H1 (cell line): ENCODE measurements at regions not wholly inside any gene's neighbourhood (a gene's known extent, or its start where the extent isn't known, plus 50 kb on each side); places are given as distances from the start of the nearest gene placed in this dataset.

Source experiments
- CTCF ChIA-PET: fragments of 300-600 bp; sonication (Branson Sonifier 250); formaldehyde crosslinking; loops from one replicate; lab custom pipeline; 2021; ENCODE audit not compliant: partially characterized antibody; lab: Charles Lee
- POLR2A ChIA-PET: fragments of 300-600 bp; sonication (Branson Sonifier 250); formaldehyde crosslinking; loops from one replicate; lab custom pipeline; 2021; ENCODE audit warnings: inconsistent platforms; ENCODE audit not compliant: partially characterized antibody; lab: Charles Lee
- DNase-seq, 2 experiments: peaks; one replicate each; pipeline versions ENCODE4 v3.0.0 to v3.0.0-alpha.2; 2010 to 2022; ENCODE audit warnings: low spot score in 2 of 2, low read depth in 1 of 2, mixed read lengths in 1 of 2
- FAIRE-seq: peaks from 2 replicates; lab custom pipeline; 2011; peaks lifted over from hg19 to GRCh38; lab: Jason Lieb, UNC
- H2AFZ ChIP-seq: 2 replicates; pipeline ENCODE4 v1.8.1; 2012; ENCODE audit warnings: low read length, inconsistent platforms
- H2AK5ac ChIP-seq: 2 replicates; pipeline ENCODE4 v1.6.1; 2013; ENCODE audit warnings: low read depth, low read length
- H2BK120ac ChIP-seq: replicated peaks from 2 replicates; pipeline ENCODE3; 2013; ENCODE audit warnings: low read depth, low read length, inconsistent platforms
- H2BK12ac ChIP-seq: 2 replicates; pipeline ENCODE4 v1.6.1; 2013; ENCODE audit warnings: low read depth, low read length
- H2BK15ac ChIP-seq: 2 replicates; pipeline ENCODE4 v1.6.1; 2013; ENCODE audit warnings: low read length
- H2BK20ac ChIP-seq: 2 replicates; pipeline ENCODE4 v1.6.1; 2013; ENCODE audit warnings: low read length
- H2BK5ac ChIP-seq: 2 replicates; pipeline ENCODE4 v1.6.1; 2013; ENCODE audit warnings: low read depth, low read length
- H3K14ac ChIP-seq: 2 replicates; pipeline ENCODE4 v1.6.1; 2013; ENCODE audit warnings: inconsistent platforms; ENCODE audit not compliant: insufficient read length
- H3K18ac ChIP-seq: 2 replicates; pipeline ENCODE4 v1.6.1; 2013; ENCODE audit warnings: low read length; ENCODE audit errors: extremely low read depth
- H3K23ac ChIP-seq: 2 replicates; pipeline ENCODE4 v1.6.1; 2013; ENCODE audit warnings: inconsistent platforms; ENCODE audit not compliant: insufficient read length
- H3K23me2 ChIP-seq: 2 replicates; pipeline ENCODE4 v1.6.1; 2013; ENCODE audit warnings: low read depth, low read length
- H3K27ac ChIP-seq: 2 replicates; pipeline ENCODE4 v1.6.1; 2011; ENCODE audit warnings: low read depth, low read length, inconsistent platforms
- H3K27me3 ChIP-seq, 4 experiments: replicated peaks in 1 of 4; 1 replicate in 1 of 4; 2 replicates in 3 of 4; pipeline versions ENCODE4 v1.6.1 to v1.8.1; 2011 to 2013; ENCODE audit warnings: low read length in 3 of 4, mild to moderate bottlenecking in 3 of 4, inconsistent platforms in 2 of 4, mixed read lengths in 2 of 4, moderate library complexity in 1 of 4; ENCODE audit not compliant: control insufficient read depth in 3 of 4, insufficient read depth in 3 of 4; ENCODE audit errors: extremely low read depth in 1 of 4
- H3K36me3 ChIP-seq, 4 experiments: 2 replicates each; pipeline versions ENCODE4 v1.6.1 to v1.8.1; 2011 to 2013; ENCODE audit warnings: mild to moderate bottlenecking in 4 of 4, low read length in 3 of 4, moderate library complexity in 2 of 4, control low read depth in 1 of 4, inconsistent platforms in 1 of 4; ENCODE audit not compliant: insufficient read depth in 4 of 4, control insufficient read depth in 2 of 4
- H3K4ac ChIP-seq: replicated peaks from 2 replicates; pipeline ENCODE3; 2013; ENCODE audit warnings: low read length, low read depth, mixed read lengths, inconsistent platforms; ENCODE audit not compliant: insufficient read length
- H3K4me1 ChIP-seq, 4 experiments: replicated peaks in 1 of 4; 1 replicate in 1 of 4; 2 replicates in 3 of 4; pipeline versions ENCODE4 v1.6.1 to v1.8.1; 2011 to 2013; ENCODE audit warnings: low read length in 3 of 4, inconsistent platforms in 2 of 4, mixed read lengths in 1 of 4; ENCODE audit not compliant: insufficient read depth in 4 of 4, control insufficient read depth in 3 of 4
- H3K4me2 ChIP-seq, 2 experiments: 2 replicates each; pipeline versions ENCODE4 v1.6.1 to v1.8.1; 2011 to 2013; ENCODE audit warnings: low read depth in 2 of 2, low read length in 2 of 2, control low read depth in 1 of 2, inconsistent platforms in 1 of 2, mild to moderate bottlenecking in 1 of 2; ENCODE audit not compliant: insufficient read depth in 1 of 2
- H3K4me3 ChIP-seq, 4 experiments: fragments of 200-600, 300-600 bp in 1 of 4; sonication (generic), shearing (Covaris generic), sonication (Bioruptor Twin) in 1 of 4; 2 replicates each; pipeline versions ENCODE4 v1.5.1 to v1.8.1; 2011 to 2016; ENCODE audit warnings: low read length in 4 of 4, low read depth in 3 of 4, control low read depth in 2 of 4, inconsistent platforms in 2 of 4, mild to moderate bottlenecking in 2 of 4, mixed read lengths in 1 of 4, moderate library complexity in 1 of 4; ENCODE audit not compliant: insufficient read depth in 2 of 4; ENCODE audit errors: extremely low read depth in 1 of 4
- H3K56ac ChIP-seq: replicated peaks from 2 replicates; pipeline ENCODE3; 2013; ENCODE audit warnings: low read depth, mild to moderate bottlenecking, mixed read lengths, low read length, inconsistent platforms; ENCODE audit not compliant: insufficient read length
- H3K79me1 ChIP-seq: 2 replicates; pipeline ENCODE4 v1.6.1; 2013; ENCODE audit warnings: low read depth, low read length, control low read depth
- H3K79me2 ChIP-seq, 2 experiments: 2 replicates each; pipeline versions ENCODE4 v1.6.1 to v1.8.1; 2012 to 2013; ENCODE audit warnings: low read length in 2 of 2, mild to moderate bottlenecking in 2 of 2, inconsistent platforms in 1 of 2; ENCODE audit not compliant: insufficient read depth in 2 of 2, control insufficient read depth in 1 of 2
- H3K9ac ChIP-seq, 4 experiments: replicated peaks in 1 of 4; 1 replicate in 1 of 4; 2 replicates in 3 of 4; pipeline versions ENCODE4 v1.6.1 to v1.8.1; 2011 to 2013; ENCODE audit warnings: low read depth in 3 of 4, low read length in 3 of 4, control low read depth in 2 of 4, mild to moderate bottlenecking in 2 of 4, moderate library complexity in 2 of 4, inconsistent platforms in 1 of 4; ENCODE audit errors: extremely low read depth in 1 of 4
- H3K9me3 ChIP-seq, 2 experiments: 2 replicates each; pipeline versions ENCODE4 v1.6.1 to v1.8.1; 2012 to 2013; ENCODE audit warnings: mild to moderate bottlenecking in 2 of 2, moderate library complexity in 2 of 2, control low read depth in 1 of 2, inconsistent platforms in 1 of 2, low read depth in 1 of 2, low read length in 1 of 2, mixed read lengths in 1 of 2; ENCODE audit not compliant: insufficient read depth in 2 of 2
- H4K20me1 ChIP-seq, 2 experiments: replicated peaks in 1 of 2; 2 replicates each; pipeline versions ENCODE3 to v1.8.1; 2011 to 2013; ENCODE audit warnings: inconsistent platforms in 2 of 2, low read length in 2 of 2, mild to moderate bottlenecking in 1 of 2; ENCODE audit not compliant: insufficient read depth in 2 of 2, control insufficient read depth in 1 of 2
- H4K5ac ChIP-seq: 2 replicates; pipeline ENCODE4 v1.6.1; 2013; ENCODE audit warnings: low read length, low read depth, mixed read lengths, inconsistent platforms; ENCODE audit not compliant: insufficient read length
- H4K8ac ChIP-seq: 2 replicates; pipeline ENCODE4 v1.8.0; 2013; ENCODE audit warnings: mild to moderate bottlenecking, moderate library complexity, low read length, inconsistent platforms; ENCODE audit not compliant: insufficient read depth; ENCODE audit errors: extremely low read depth
- H4K91ac ChIP-seq: replicated peaks from 2 replicates; pipeline ENCODE3; 2013; ENCODE audit warnings: low read length, mixed read lengths, inconsistent platforms; ENCODE audit not compliant: insufficient read length
- CBX5 ChIP-seq: fragments of 300-800, 300-1000 bp; sonication (generic); IDR thresholded peaks from 2 replicates; pipeline ENCODE4 v1.7.1; 2016; ENCODE audit warnings: antibody characterized with exemption, low read length, low read depth
- GABPA ChIP-seq: IDR thresholded peaks from 2 replicates; pipeline ENCODE4 v1.6.1; 2011; ENCODE audit warnings: mild to moderate bottlenecking, low read length, moderate library complexity, borderline replicate concordance; ENCODE audit not compliant: insufficient read depth
- KDM1A ChIP-seq: fragments of 200-600, 300-600 bp; sonication (generic); IDR thresholded peaks from 2 replicates; pipeline ENCODE4 v1.7.1; 2016; ENCODE audit warnings: mild to moderate bottlenecking, low read length, borderline replicate concordance
- RFX5 ChIP-seq: IDR thresholded peaks from 2 replicates; pipeline ENCODE4 v1.6.1; 2011; ENCODE audit warnings: low read depth, low read length, improper control_type of control experiment, borderline replicate concordance
- SP1 ChIP-seq: IDR thresholded peaks from 2 replicates; pipeline ENCODE4 v1.6.1; 2011; ENCODE audit warnings: low read depth, low read length
- WGBS, 2 experiments: shearing (Covaris generic) in 1 of 2; methylation state at CpG; one replicate each; pipeline versions ENCODE4 v1.1.6 to v1.1.7; 2013 to 2015; ENCODE audit warnings: low lambda C conversion rate in 2 of 2, mixed read lengths in 2 of 2, inconsistent platforms in 1 of 2, low coverage in 1 of 2, missing lambda C conversion rate in 1 of 2; ENCODE audit not compliant: insufficient replicate concordance in 2 of 2, insufficient coverage in 1 of 2, insufficient read length in 1 of 2; ENCODE audit errors: extremely low coverage in 1 of 2, missing lambda C conversion rate in 1 of 2; 5-methylcytosine and 5-hydroxymethylcytosine counted together
- TF ChIP-seq, protein P1 (sequence below): IDR thresholded peaks from 2 replicates; pipeline ENCODE4 v1.6.1; 2012; ENCODE audit warnings: inconsistent platforms

GRCh38 chr2:41728788-41729338, 319.0 kb upstream of the PKDCC start:
- H2BK15ac ChIP-seq, result no peak overlapping the region
- 74% methylated on average over 5 of the region's 5 CpGs; no CpG with 5 or more reads in 1 of the 2 experiments for WGBS, 2 experiments
- POLR2A ChIA-PET, result no interaction called here
- no peaks in the 10 kb centered on the region for H3K79me1 ChIP-seq
- H3K4me2 ChIP-seq, result no peak overlapping the region
- FAIRE-seq (no peak), DNase-seq (no peak)
- H3K4me1 ChIP-seq, result no peaks in the 10 kb centered on the region
- H3K36me3 ChIP-seq, result no peaks in the 10 kb centered on the region
- no peak overlapping the region for H3K4ac ChIP-seq
- no peak overlapping the region for H2AK5ac ChIP-seq
- H3K4me3 ChIP-seq, result no peak overlapping the region
- H4K20me1 ChIP-seq, result no peaks in the 10 kb centered on the region
- H3K23ac ChIP-seq, result no peak overlapping the region
- H2BK20ac ChIP-seq, result no peak overlapping the region
- no peak overlapping the region for H3K27ac ChIP-seq
- no peaks in the 10 kb centered on the region; the same call in 1 of the 2 replicates for H3K23me2 ChIP-seq
- H3K9me3 ChIP-seq, result no peaks in the 10 kb centered on the region
- H2BK12ac ChIP-seq, result no peak overlapping the region
- no peaks in the 10 kb centered on the region for H3K79me2 ChIP-seq
- no peak overlapping the region for H2BK5ac ChIP-seq
- no peak overlapping the region for H3K9ac ChIP-seq
- H2AFZ ChIP-seq, result no peak overlapping the region
- H3K14ac ChIP-seq, result no peak overlapping the region
- no peaks in the 10 kb centered on the region for H3K27me3 ChIP-seq
- no peak overlapping the region for H4K8ac ChIP-seq
- H4K91ac ChIP-seq, result no peak overlapping the region
- no peak overlapping the region for H3K18ac ChIP-seq
- H3K56ac ChIP-seq, result no peak overlapping the region
- H4K5ac ChIP-seq, result no peak overlapping the region
- H2BK120ac ChIP-seq, result no peak overlapping the region
- CTCF ChIA-PET, result interaction anchor here (0.6 to 1.2 kb wide), 4 partner anchors 14 to 316 kb away, joined by 3 read pairs; no protein-coding TSS in a partner anchor
- no peak for TF ChIP-seq CBX5
- TF ChIP-seq KDM1A, result no peak
- no peak for TF ChIP-seq SP1
- TF ChIP-seq GABPA, result no peak
- TF ChIP-seq, protein P1, sequence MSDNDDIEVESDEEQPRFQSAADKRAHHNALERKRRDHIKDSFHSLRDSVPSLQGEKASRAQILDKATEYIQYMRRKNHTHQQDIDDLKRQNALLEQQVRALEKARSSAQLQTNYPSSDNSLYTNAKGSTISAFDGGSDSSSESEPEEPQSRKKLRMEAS, result no peak
- no peak for TF ChIP-seq RFX5
